SH-SY5Y (cell line): ENCODE measurements at regions not wholly inside any gene's neighbourhood (a gene's known extent, or its start where the extent isn't known, plus 50 kb on each side); places are given as distances from the start of the nearest gene placed in this dataset.

Experiments
- GATA2 ChIP-seq: IDR thresholded peaks from 2 replicates; pipeline ENCODE4 v1.6.1; 2011; ENCODE audit warnings: mild to moderate bottlenecking, low read depth, low read length
- GATA3 ChIP-seq: IDR thresholded peaks from 2 replicates; pipeline ENCODE4 v1.6.1; 2011; ENCODE audit warnings: low read depth, mild to moderate bottlenecking, low read length, moderate library complexity

DNA sequence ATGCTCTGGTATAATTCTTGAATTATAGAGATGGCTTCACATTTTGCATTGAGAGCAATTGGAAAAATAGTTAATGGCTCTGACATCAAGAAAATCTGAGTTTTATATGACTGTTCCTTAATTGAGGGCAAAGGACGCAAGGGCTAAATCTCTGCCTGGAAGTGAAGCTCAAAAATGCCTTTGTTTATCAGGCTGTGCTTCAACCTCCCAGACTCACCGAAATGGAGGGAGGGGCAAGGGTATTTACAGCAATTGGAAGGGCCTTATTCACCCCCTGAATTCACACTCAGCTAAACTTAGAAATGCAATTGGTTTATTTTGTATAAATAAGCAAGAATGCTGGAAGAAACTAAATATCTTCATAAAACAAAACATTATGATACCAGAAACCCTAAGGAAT, 737.2 kb upstream of the MMS22L start:
- TF ChIP-seq GATA2 (no peak), GATA3 (no peak)
